HCT116 (cell line): ENCODE measurements at regions not wholly inside any gene's neighbourhood (a gene's known extent, or its start where the extent isn't known, plus 50 kb on each side); places are given as distances from the start of the nearest gene placed in this dataset.

Source experiments
- ATAC-seq: fragments of 200-7000 bp; cut with Tn5 transposase; 2 replicates; pipeline ENCODE4 v1.9.1; 2020; ENCODE audit warnings: mild to moderate bottlenecking, moderate library complexity
- BruUV-seq: library from RNA; stranded (reverse); fragments of 400-500 nt; replicated peaks from 2 replicates; lab custom pipeline; 2021; lab: Mats Ljungman, UMichigan
- CTCF ChIA-PET: fragments of 300-600 bp; sonication (Branson Sonifier 250); formaldehyde crosslinking; loops from one replicate; lab custom pipeline; 2021; ENCODE audit warnings: antibody characterized with exemption; lab: Charles Lee
- POLR2A ChIA-PET: fragments of 300-600, 350-600 bp; sonication (Branson Sonifier 250); formaldehyde crosslinking; loops from one replicate; lab custom pipeline; 2021; ENCODE audit warnings: antibody characterized with exemption; lab: Charles Lee
- RAD21 ChIA-PET, 2 experiments: fragments of 300-600 bp; sonication (Branson Sonifier 250); formaldehyde crosslinking; loops; one replicate each; lab custom pipeline; 2023; ENCODE audit warnings: low total read pairs in 2 of 2; ENCODE audit not compliant: uncharacterized antibody in 2 of 2, unreplicated experiment in 2 of 2, low non-redundant PET in 1 of 2; lab: Charles Lee
- DNase-seq: peaks from one replicate; pipeline ENCODE4 v3.0.0-alpha.2; 2010; ENCODE audit warnings: low read depth, low spot score
- H2AFZ ChIP-seq: fragments of 200-600 bp; shearing (Covaris generic), sonication (generic); 2 replicates; pipeline ENCODE4 v1.6.1; 2017; ENCODE audit warnings: low read depth, mixed run types, mixed read lengths, antibody characterized with exemption, low read length; ENCODE audit not compliant: poor library complexity, severe bottlenecking
- H3K27ac ChIP-seq: 2 replicates; pipeline ENCODE4 v1.5.1; 2012; ENCODE audit warnings: low read depth, low read length
- H3K27me3 ChIP-seq: fragments of 200-600 bp; sonication (generic); 2 replicates; pipeline ENCODE4 v1.6.1; 2016; ENCODE audit warnings: mixed run types, low read length, mixed read lengths; ENCODE audit not compliant: insufficient read depth
- H3K36me3 ChIP-seq, 2 experiments: fragments of 200-500 bp in 1 of 2; fragments of 200-600 bp in 1 of 2; sonication (Bioruptor generic) in 1 of 2; sonication (generic) in 1 of 2; 2 replicates each; pipeline versions ENCODE4 v1.5.1 to v1.6.1; 2014 to 2016; ENCODE audit warnings: low read length in 2 of 2, inconsistent platforms in 1 of 2, mixed read lengths in 1 of 2, mixed run types in 1 of 2; ENCODE audit not compliant: insufficient read depth in 2 of 2, control insufficient read depth in 1 of 2
- H3K4me1 ChIP-seq, 2 experiments: fragments of 200-600 bp in 1 of 2; sonication (generic) in 1 of 2; 2 replicates each; pipeline versions ENCODE4 v1.5.1 to v1.6.1; 2012 to 2017; ENCODE audit warnings: low read length in 2 of 2, inconsistent platforms in 1 of 2, mild to moderate bottlenecking in 1 of 2, mixed read lengths in 1 of 2, mixed run types in 1 of 2, moderate library complexity in 1 of 2; ENCODE audit not compliant: insufficient read depth in 2 of 2, control insufficient read depth in 1 of 2
- H3K4me2 ChIP-seq: fragments of 200-600 bp; sonication (generic); 2 replicates; pipeline ENCODE4 v1.6.1; 2017; ENCODE audit warnings: mixed run types, low read length, mixed read lengths
- H3K4me3 ChIP-seq, 2 experiments: fragments of 200-600 bp in 1 of 2; sonication (generic) in 1 of 2; replicated peaks in 1 of 2; 2 replicates each; pipeline ENCODE4 v1.5.1; 2011 to 2016; ENCODE audit warnings: low read length in 2 of 2, control low read depth in 1 of 2, low read depth in 1 of 2, mild to moderate bottlenecking in 1 of 2, mixed read lengths in 1 of 2, mixed run types in 1 of 2
- H3K79me2 ChIP-seq: fragments of 200-600 bp; sonication (generic); 2 replicates; pipeline ENCODE4 v1.6.1; 2017; ENCODE audit warnings: mild to moderate bottlenecking, mixed run types, low read length, moderate library complexity, mixed read lengths; ENCODE audit not compliant: insufficient read depth
- H3K9ac ChIP-seq: fragments of 200-600 bp; sonication (generic); 2 replicates; pipeline ENCODE4 v1.6.1; 2016; ENCODE audit warnings: low read length, mixed read lengths
- H3K9me2 ChIP-seq: fragments of 200-600 bp; sonication (generic), shearing (Covaris generic); 2 replicates; pipeline ENCODE4 v1.6.1; 2017; ENCODE audit warnings: mixed run types, mild to moderate bottlenecking, moderate library complexity; ENCODE audit not compliant: insufficient read depth
- H3K9me3 ChIP-seq, 2 experiments: fragments of 200-500 bp in 1 of 2; fragments of 200-600 bp in 1 of 2; sonication (Bioruptor generic) in 1 of 2; sonication (generic) in 1 of 2; 2 replicates each; pipeline ENCODE4 v1.6.1; 2014 to 2017; ENCODE audit warnings: low read length in 2 of 2, mixed read lengths in 2 of 2, inconsistent platforms in 1 of 2, low read depth in 1 of 2, mild to moderate bottlenecking in 1 of 2, mixed run types in 1 of 2, moderate library complexity in 1 of 2; ENCODE audit not compliant: control insufficient read depth in 1 of 2, insufficient read depth in 1 of 2
- H4K20me1 ChIP-seq: fragments of 200-600 bp; sonication (generic), shearing (Covaris generic); 2 replicates; pipeline ENCODE4 v1.6.1; 2017; ENCODE audit warnings: mixed run types, mild to moderate bottlenecking, moderate library complexity; ENCODE audit not compliant: insufficient read depth
- ATF3 ChIP-seq: IDR thresholded peaks from 2 replicates; pipeline ENCODE4 v1.6.1; 2012
- EZH2 ChIP-seq: fragments of 200-600 bp; sonication (generic); IDR thresholded peaks from 2 replicates; pipeline ENCODE4 v1.6.1; 2017; ENCODE audit warnings: antibody characterized with exemption, mixed run types
- EZH2phosphoT487 ChIP-seq: fragments of 200-600 bp; IDR thresholded peaks from 2 replicates; pipeline ENCODE4 v1.6.1; 2018; ENCODE audit warnings: antibody characterized with exemption, borderline replicate concordance
- FOSL1 ChIP-seq: IDR thresholded peaks from 2 replicates; pipeline ENCODE4 v1.6.1; 2012; ENCODE audit warnings: low read depth
- MAX ChIP-seq: IDR thresholded peaks from 2 replicates; pipeline ENCODE4 v1.6.1; 2012
- RAD21 ChIP-seq: IDR thresholded peaks from 2 replicates; pipeline ENCODE4 v1.6.1; 2012; ENCODE audit warnings: low read depth, mild to moderate bottlenecking
- REST ChIP-seq: IDR thresholded peaks from 2 replicates; pipeline ENCODE4 v1.6.1; 2012; ENCODE audit warnings: low read depth
- SP1 ChIP-seq: IDR thresholded peaks from 2 replicates; pipeline ENCODE4 v1.6.1; 2012; ENCODE audit warnings: low read depth
- YY1 ChIP-seq: IDR thresholded peaks from 2 replicates; pipeline ENCODE4 v1.6.1; 2011; ENCODE audit warnings: low read length, low read depth, moderate library complexity, mild to moderate bottlenecking; ENCODE audit not compliant: insufficient replicate concordance; ENCODE audit errors: extremely low read depth
- intact Hi-C: fragments of 100-400 bp; cut with micrococcal nuclease; formaldehyde crosslinking; loops from 2 replicates; pipeline ENCODE4 v1.10.0; 2022
- TF ChIP-seq, protein P1 (sequence below), 3 experiments: fragments of 200-600 bp in 1 of 3; sonication (generic) in 1 of 3; IDR thresholded peaks in 2 of 3; conservative IDR thresholded peaks in 1 of 3; 2 replicates each; pipeline ENCODE4 v1.5.1; 2012 to 2017; ENCODE audit warnings: low read depth in 2 of 3, low read length in 2 of 3, antibody characterized with exemption in 1 of 3, borderline replicate concordance in 1 of 3, control low read depth in 1 of 3, mild to moderate bottlenecking in 1 of 3, mixed read lengths in 1 of 3, mixed run types in 1 of 3, moderate library complexity in 1 of 3; ENCODE audit not compliant: insufficient read depth in 1 of 3

- no peaks in the 10 kb centered on the region for H3K9me3 ChIP-seq
- no peaks in the 10 kb centered on the region for H3K36me3 ChIP-seq
- H3K4me2 ChIP-seq: no peak overlapping the region
- POLR2A ChIA-PET: no interaction called here
- RAD21 ChIA-PET: no interaction called here
- H3K79me2 ChIP-seq: no peaks in the 10 kb centered on the region
- no peak overlapping the region for H3K27ac ChIP-seq
- no peaks in the 10 kb centered on the region for H3K4me1 ChIP-seq
- CTCF ChIA-PET: no interaction called here
- H4K20me1 ChIP-seq: no peaks in the 10 kb centered on the region
- TF ChIP-seq MAX: no peak
- no peak for TF ChIP-seq SP1
- no peak for TF ChIP-seq YY1
- TF ChIP-seq ATF3: no peak
- no peak overlapping the region for H3K9ac ChIP-seq
- no peak for ATAC-seq
- no TSS peak for BruUV-seq
- DNase-seq: no peak
- H3K9me2 ChIP-seq: no peaks in the 10 kb centered on the region
- no peak overlapping the region for H3K4me3 ChIP-seq
- no peaks in the 10 kb centered on the region for H3K27me3 ChIP-seq
- intact Hi-C loops: no loop called here
- no peak overlapping the region for H2AFZ ChIP-seq
These were observed 120.7 kb downstream of the NKX6-1 start for GRCh38 chr4:84378356-84378755.

DNA sequence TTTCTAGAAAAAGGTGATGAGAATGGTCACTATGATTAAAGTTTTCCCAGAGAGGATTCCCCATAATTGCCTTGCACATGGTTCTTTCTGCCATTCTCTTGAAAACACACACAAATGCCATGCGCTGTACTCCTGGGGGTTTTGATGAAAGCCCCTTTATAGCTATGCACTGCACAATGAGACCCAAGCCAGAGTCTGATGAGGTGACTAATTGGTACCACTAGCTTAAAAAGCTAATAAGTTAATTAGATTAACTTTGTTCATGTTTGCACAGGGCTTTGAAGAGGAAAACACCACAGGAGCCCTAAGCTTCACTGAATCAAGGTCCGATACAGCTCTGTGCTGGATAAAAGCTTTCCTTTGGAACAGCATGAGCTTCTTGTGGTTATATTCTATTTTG lies 132.2 kb downstream of the NKX6-1 start:
- H3K36me3 ChIP-seq: no peaks in the 10 kb centered on the region
- H2AFZ ChIP-seq: no peak overlapping the region
- no peak overlapping the region for H3K9ac ChIP-seq
- H3K4me1 ChIP-seq: no peaks in the 10 kb centered on the region
- no peaks in the 10 kb centered on the region for H4K20me1 ChIP-seq
- no peak overlapping the region for H3K4me3 ChIP-seq
- TF ChIP-seq ATF3 (no peak), FOSL1 (no peak), EZH2 (no peak), RAD21 (no peak), REST (no peak), EZH2phosphoT487 (no peak)
- TF ChIP-seq, protein P1, sequence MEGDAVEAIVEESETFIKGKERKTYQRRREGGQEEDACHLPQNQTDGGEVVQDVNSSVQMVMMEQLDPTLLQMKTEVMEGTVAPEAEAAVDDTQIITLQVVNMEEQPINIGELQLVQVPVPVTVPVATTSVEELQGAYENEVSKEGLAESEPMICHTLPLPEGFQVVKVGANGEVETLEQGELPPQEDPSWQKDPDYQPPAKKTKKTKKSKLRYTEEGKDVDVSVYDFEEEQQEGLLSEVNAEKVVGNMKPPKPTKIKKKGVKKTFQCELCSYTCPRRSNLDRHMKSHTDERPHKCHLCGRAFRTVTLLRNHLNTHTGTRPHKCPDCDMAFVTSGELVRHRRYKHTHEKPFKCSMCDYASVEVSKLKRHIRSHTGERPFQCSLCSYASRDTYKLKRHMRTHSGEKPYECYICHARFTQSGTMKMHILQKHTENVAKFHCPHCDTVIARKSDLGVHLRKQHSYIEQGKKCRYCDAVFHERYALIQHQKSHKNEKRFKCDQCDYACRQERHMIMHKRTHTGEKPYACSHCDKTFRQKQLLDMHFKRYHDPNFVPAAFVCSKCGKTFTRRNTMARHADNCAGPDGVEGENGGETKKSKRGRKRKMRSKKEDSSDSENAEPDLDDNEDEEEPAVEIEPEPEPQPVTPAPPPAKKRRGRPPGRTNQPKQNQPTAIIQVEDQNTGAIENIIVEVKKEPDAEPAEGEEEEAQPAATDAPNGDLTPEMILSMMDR (IDR thresholded peaks at IDR 0.05 in 2 of 3, conservative IDR thresholded peaks at IDR 0.05 in 1 of 3; ENCODE audit: borderline replicate concordance in 1 of 3, insufficient read depth in 1 of 3, low read depth in 2 of 3, low read length in 2 of 3): no peak
- ChIA-PET POLR2A (no interaction called here), CTCF (no interaction called here), RAD21 (no interaction called here)
- no TSS peak for BruUV-seq
- H3K27ac ChIP-seq: no peak overlapping the region
- intact Hi-C loops: no loop called here
- no peaks in the 10 kb centered on the region for H3K79me2 ChIP-seq
- H3K9me3 ChIP-seq: no peaks in the 10 kb centered on the region
- no peak for ATAC-seq
- H3K27me3 ChIP-seq: no peaks in the 10 kb centered on the region
- H3K9me2 ChIP-seq: no peaks in the 10 kb centered on the region
- no peak overlapping the region for H3K4me2 ChIP-seq
- no peak for DNase-seq
